A673 (cell line): ENCODE measurements at regions not wholly inside any gene's neighbourhood (a gene's known extent, or its start where the extent isn't known, plus 50 kb on each side); places are given as distances from the start of the nearest gene placed in this dataset.

Source experiments
- BruUV-seq: library from RNA; stranded (reverse); fragments of 400-500 nt; replicated peaks from 2 replicates; lab custom pipeline; 2021; lab: Mats Ljungman, UMichigan
- CTCF ChIA-PET: fragments of 300-600 bp; sonication (Branson Sonifier 250); formaldehyde crosslinking; loops from one replicate; lab custom pipeline; 2022; ENCODE audit warnings: antibody characterized with exemption; lab: Charles Lee
- POLR2A ChIA-PET: fragments of 300-600 bp; sonication (Branson Sonifier 250); formaldehyde crosslinking; loops from one replicate; lab custom pipeline; 2022; ENCODE audit warnings: antibody characterized with exemption; ENCODE audit not compliant: low non-redundant PET; lab: Charles Lee
- DNase-seq: peaks from one replicate; pipeline ENCODE4 v3.0.0-alpha.2; 2015; ENCODE audit warnings: low spot score
- H3K27ac ChIP-seq: fragments of 200-600 bp; sonication (generic); 2 replicates; pipeline ENCODE4 v1.5.1; 2016; ENCODE audit warnings: mixed run types, low read depth, mild to moderate bottlenecking, mixed read lengths, antibody characterized with exemption, low read length; ENCODE audit not compliant: poor library complexity, severe bottlenecking
- H3K27me3 ChIP-seq: fragments of 200-600 bp; sonication (generic); replicated peaks from 2 replicates; pipeline ENCODE4 v1.6.1; 2017; ENCODE audit warnings: mixed run types, low read depth, mild to moderate bottlenecking, mixed read lengths, antibody characterized with exemption, low read length; ENCODE audit not compliant: insufficient read depth, poor library complexity
- H3K36me3 ChIP-seq: fragments of 200-600 bp; sonication (generic); 2 replicates; pipeline ENCODE4 v1.6.1; 2016; ENCODE audit warnings: mixed run types, mild to moderate bottlenecking, mixed read lengths, antibody characterized with exemption, low read length; ENCODE audit not compliant: insufficient read depth, poor library complexity, severe bottlenecking
- H3K4me1 ChIP-seq: fragments of 200-600 bp; sonication (generic); 2 replicates; pipeline ENCODE4 v1.6.1; 2017; ENCODE audit warnings: mixed run types, mild to moderate bottlenecking, mixed read lengths, antibody characterized with exemption, low read length; ENCODE audit not compliant: insufficient read depth, poor library complexity, severe bottlenecking
- H3K4me3 ChIP-seq: fragments of 200-600 bp; sonication (generic); 2 replicates; pipeline ENCODE4 v1.5.1; 2016; ENCODE audit warnings: low read depth, mixed run types, mild to moderate bottlenecking, mixed read lengths, low read length; ENCODE audit not compliant: poor library complexity, severe bottlenecking
- H3K9me3 ChIP-seq: fragments of 200-600 bp; sonication (generic); 2 replicates; pipeline ENCODE4 v1.6.1; 2016; ENCODE audit warnings: mixed run types, low read depth, mild to moderate bottlenecking, mixed read lengths, antibody characterized with exemption, low read length; ENCODE audit not compliant: poor library complexity, severe bottlenecking
- EZH2 ChIP-seq: fragments of 200-600 bp; sonication (generic); IDR thresholded peaks from 2 replicates; pipeline ENCODE4 v1.6.1; 2017; ENCODE audit warnings: borderline replicate concordance, low read depth, mild to moderate bottlenecking, mixed read lengths, antibody characterized with exemption, low read length; ENCODE audit not compliant: poor library complexity, severe bottlenecking
- intact Hi-C: fragments of 100-400 bp; cut with micrococcal nuclease; formaldehyde crosslinking; loops from one replicate; pipeline ENCODE4 v1.10.0; 2022; ENCODE audit not compliant: unreplicated experiment
- TF ChIP-seq, protein P1 (sequence below): fragments of 300-800, 200-600 bp; sonication (generic); conservative IDR thresholded peaks from 2 replicates; pipeline ENCODE4 v1.5.1; 2017; ENCODE audit warnings: low read depth, mild to moderate bottlenecking, antibody characterized with exemption, low read length, moderate library complexity, mixed read lengths

DNA sequence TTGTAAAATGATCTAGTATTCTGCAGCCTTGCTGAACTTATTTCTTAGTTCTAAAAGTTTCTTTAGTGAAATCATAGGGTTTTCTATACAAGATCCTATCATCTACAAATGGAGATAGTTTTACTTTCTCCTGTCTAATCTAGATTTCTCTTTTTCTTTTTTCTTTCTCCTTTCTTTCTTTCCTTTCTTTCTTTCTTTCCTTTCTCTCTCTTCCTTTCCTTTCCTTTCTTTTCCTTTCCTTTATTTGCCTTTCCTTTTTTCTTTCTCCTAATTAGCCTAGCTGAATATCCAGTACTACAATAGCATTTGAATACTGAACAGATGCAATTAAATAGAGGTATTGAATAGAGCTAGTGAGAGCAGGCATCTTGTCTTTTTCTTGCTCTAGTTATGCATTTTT, 186.6 kb upstream of the SPAG17 start:
- no TSS peak for BruUV-seq
- H3K36me3 ChIP-seq: no peaks in the 10 kb centered on the region
- CTCF ChIA-PET: no interaction called here
- H3K27me3 ChIP-seq: no peaks in the 10 kb centered on the region
- H3K4me3 ChIP-seq: no peak overlapping the region
- TF ChIP-seq, protein P1, sequence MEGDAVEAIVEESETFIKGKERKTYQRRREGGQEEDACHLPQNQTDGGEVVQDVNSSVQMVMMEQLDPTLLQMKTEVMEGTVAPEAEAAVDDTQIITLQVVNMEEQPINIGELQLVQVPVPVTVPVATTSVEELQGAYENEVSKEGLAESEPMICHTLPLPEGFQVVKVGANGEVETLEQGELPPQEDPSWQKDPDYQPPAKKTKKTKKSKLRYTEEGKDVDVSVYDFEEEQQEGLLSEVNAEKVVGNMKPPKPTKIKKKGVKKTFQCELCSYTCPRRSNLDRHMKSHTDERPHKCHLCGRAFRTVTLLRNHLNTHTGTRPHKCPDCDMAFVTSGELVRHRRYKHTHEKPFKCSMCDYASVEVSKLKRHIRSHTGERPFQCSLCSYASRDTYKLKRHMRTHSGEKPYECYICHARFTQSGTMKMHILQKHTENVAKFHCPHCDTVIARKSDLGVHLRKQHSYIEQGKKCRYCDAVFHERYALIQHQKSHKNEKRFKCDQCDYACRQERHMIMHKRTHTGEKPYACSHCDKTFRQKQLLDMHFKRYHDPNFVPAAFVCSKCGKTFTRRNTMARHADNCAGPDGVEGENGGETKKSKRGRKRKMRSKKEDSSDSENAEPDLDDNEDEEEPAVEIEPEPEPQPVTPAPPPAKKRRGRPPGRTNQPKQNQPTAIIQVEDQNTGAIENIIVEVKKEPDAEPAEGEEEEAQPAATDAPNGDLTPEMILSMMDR: no peak
- no peak for TF ChIP-seq EZH2
- H3K9me3 ChIP-seq: peaks cover 12% of the 10 kb centered on the region
- POLR2A ChIA-PET: no interaction called here
- DNase-seq: no peak
- no peaks in the 10 kb centered on the region for H3K4me1 ChIP-seq
- no peak overlapping the region for H3K27ac ChIP-seq
- intact Hi-C loops: no loop called here

DNA sequence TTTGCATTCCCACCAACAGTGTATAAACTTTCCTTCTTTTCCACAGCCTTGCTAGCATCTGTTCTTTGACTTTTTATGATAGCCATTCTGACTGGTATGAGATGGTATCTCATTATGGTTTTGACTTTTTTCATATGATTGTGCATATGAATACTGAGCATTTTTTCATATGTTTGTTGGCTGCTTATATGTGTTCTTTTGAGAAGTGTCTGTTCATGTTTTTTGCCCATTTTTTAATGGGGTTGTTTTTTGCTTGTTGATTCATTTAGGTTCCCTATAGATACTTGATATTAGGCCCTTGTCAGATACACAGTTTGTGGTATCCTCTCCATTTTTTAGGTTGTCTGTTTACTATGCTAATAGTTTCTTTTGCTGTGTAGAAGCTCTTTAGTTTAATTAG, 185.8 kb upstream of the SPAG17 start:
- intact Hi-C loops: no loop called here
- Histone ChIP-seq H3K27me3 (no peaks in the 10 kb centered on the region), H3K4me1 (no peaks in the 10 kb centered on the region), H3K27ac (no peak overlapping the region), H3K9me3 (peaks cover 12% of the 10 kb centered on the region), H3K4me3 (no peak overlapping the region), H3K36me3 (no peaks in the 10 kb centered on the region)
- CTCF ChIA-PET: no interaction called here
- POLR2A ChIA-PET: no interaction called here
- no peak for DNase-seq
- no TSS peak for BruUV-seq
- TF ChIP-seq EZH2: no peak
- TF ChIP-seq, protein P1: no peak

DNA sequence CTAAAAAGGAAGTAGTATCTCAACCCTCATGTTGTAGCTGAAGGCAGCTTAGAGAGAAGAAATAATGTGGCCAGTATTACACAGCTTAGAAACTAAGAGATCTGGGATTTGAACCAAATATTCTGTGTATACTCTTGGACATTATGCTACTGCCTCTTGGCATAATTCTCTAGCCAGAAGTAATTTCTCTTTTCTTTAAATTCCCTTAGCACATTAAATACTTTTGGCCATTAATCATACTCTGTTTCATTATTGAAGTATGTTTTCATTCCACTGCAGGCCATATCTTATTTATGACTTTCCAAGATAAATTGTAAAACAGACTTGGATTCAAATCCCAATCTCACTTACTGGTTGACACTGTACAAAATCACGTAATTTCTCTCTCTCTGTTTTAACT, 181.3 kb upstream of the SPAG17 start:
- Histone ChIP-seq H3K27me3 (no peaks in the 10 kb centered on the region), H3K4me3 (no peak overlapping the region), H3K9me3 (peaks cover 19% of the 10 kb centered on the region), H3K27ac (no peak overlapping the region), H3K36me3 (no peaks in the 10 kb centered on the region), H3K4me1 (no peaks in the 10 kb centered on the region)
- intact Hi-C loops: no loop called here
- ChIA-PET CTCF (no interaction called here), POLR2A (no interaction called here)
- BruUV-seq: no TSS peak
- no peak for DNase-seq
- TF ChIP-seq, protein P1: no peak
- TF ChIP-seq EZH2: no peak
